PFSK-1 (cell line): ENCODE measurements at regions not wholly inside any gene's neighbourhood (a gene's known extent, or its start where the extent isn't known, plus 50 kb on each side); places are given as distances from the start of the nearest gene placed in this dataset.

Experiments used
- FOXP2 ChIP-seq: optimal IDR thresholded peaks from 2 replicates; pipeline ENCODE3; 2011; ENCODE audit warnings: borderline replicate concordance, control low read depth, inconsistent platforms; ENCODE audit not compliant: insufficient read depth; ENCODE audit errors: extremely low read length, extremely low read depth
- POLR2AphosphoS5 ChIP-seq: IDR thresholded peaks from 2 replicates; pipeline ENCODE4 v1.6.1; 2012; ENCODE audit warnings: low read depth, mild to moderate bottlenecking, control low read depth, low read length, moderate library complexity
- REST ChIP-seq, 2 experiments: IDR thresholded peaks; 2 replicates each; pipeline versions ENCODE4 v1.6.1 to v1.8.0; 2011 to 2012; ENCODE audit warnings: low read depth in 2 of 2, low read length in 2 of 2, control low read depth in 1 of 2, inconsistent platforms in 1 of 2, mild to moderate bottlenecking in 1 of 2, moderate library complexity in 1 of 2; ENCODE audit not compliant: insufficient read depth in 1 of 2
- SIN3A ChIP-seq: IDR thresholded peaks from 2 replicates; pipeline ENCODE4 v1.6.1; 2012; ENCODE audit warnings: mild to moderate bottlenecking, low read length, moderate library complexity, borderline replicate concordance; ENCODE audit not compliant: insufficient read depth
- TAF1 ChIP-seq: IDR thresholded peaks from 2 replicates; pipeline ENCODE4 v1.6.1; 2012; ENCODE audit warnings: low read length, control low read depth, borderline replicate concordance; ENCODE audit not compliant: insufficient read depth

GRCh38 chr6:144710207-144710606 is 425.1 kb downstream of the UTRN start:
- no peak for TF ChIP-seq SIN3A
- TF ChIP-seq FOXP2 = no peak
- TF ChIP-seq REST (IDR thresholded peaks at IDR 0.05; ENCODE audit: insufficient read depth in 1 of 2, low read depth in 2 of 2, low read length in 2 of 2) = no peak
- no peak for TF ChIP-seq TAF1
- TF ChIP-seq POLR2AphosphoS5 = no peak

GRCh38 chr6:144711661-144712060 is 426.5 kb downstream of the UTRN start:
- TF ChIP-seq REST (IDR thresholded peaks at IDR 0.05; ENCODE audit: insufficient read depth in 1 of 2, low read depth in 2 of 2, low read length in 2 of 2) (no peak), FOXP2 (no peak), POLR2AphosphoS5 (no peak), TAF1 (no peak), SIN3A (no peak)

GRCh38 chr6:144712541-144712940 is 427.4 kb downstream of the UTRN start:
- TF ChIP-seq POLR2AphosphoS5 = no peak
- no peak for TF ChIP-seq FOXP2
- TF ChIP-seq SIN3A = no peak
- TF ChIP-seq REST (IDR thresholded peaks at IDR 0.05; ENCODE audit: insufficient read depth in 1 of 2, low read depth in 2 of 2, low read length in 2 of 2) = no peak
- no peak for TF ChIP-seq TAF1

GRCh38 chr6:144714021-144714712 is 429.0 kb downstream of the UTRN start:
- TF ChIP-seq FOXP2 (no peak), REST (IDR thresholded peaks at IDR 0.05; ENCODE audit: insufficient read depth in 1 of 2, low read depth in 2 of 2, low read length in 2 of 2) (no peak), SIN3A (no peak), POLR2AphosphoS5 (no peak), TAF1 (no peak)

- no peak for TF ChIP-seq POLR2AphosphoS5
- no peak for TF ChIP-seq FOXP2
- no peak for TF ChIP-seq REST (IDR thresholded peaks at IDR 0.05; ENCODE audit: insufficient read depth in 1 of 2, low read depth in 2 of 2, low read length in 2 of 2)
- no peak for TF ChIP-seq SIN3A
These were observed 430.2 kb downstream of the UTRN start for GRCh38 chr6:144715344-144715743.
